AG10803 (cell line): ENCODE measurements at regions not wholly inside any gene's neighbourhood (a gene's known extent, or its start where the extent isn't known, plus 50 kb on each side); places are given as distances from the start of the nearest gene placed in this dataset.

Source experiments
- DNase-seq: peaks from one replicate; pipeline ENCODE4 v3.0.0; 2010; ENCODE audit warnings: low read depth
- H3K4me3 ChIP-seq: 2 replicates; pipeline ENCODE4 v1.5.1; 2011; ENCODE audit warnings: mild to moderate bottlenecking, low read length, control low read depth
- TF ChIP-seq, protein P1 (sequence below): conservative IDR thresholded peaks from 2 replicates; pipeline ENCODE4 v1.5.1; 2011; ENCODE audit warnings: mild to moderate bottlenecking, low read length, control low read depth, inconsistent platforms

DNA sequence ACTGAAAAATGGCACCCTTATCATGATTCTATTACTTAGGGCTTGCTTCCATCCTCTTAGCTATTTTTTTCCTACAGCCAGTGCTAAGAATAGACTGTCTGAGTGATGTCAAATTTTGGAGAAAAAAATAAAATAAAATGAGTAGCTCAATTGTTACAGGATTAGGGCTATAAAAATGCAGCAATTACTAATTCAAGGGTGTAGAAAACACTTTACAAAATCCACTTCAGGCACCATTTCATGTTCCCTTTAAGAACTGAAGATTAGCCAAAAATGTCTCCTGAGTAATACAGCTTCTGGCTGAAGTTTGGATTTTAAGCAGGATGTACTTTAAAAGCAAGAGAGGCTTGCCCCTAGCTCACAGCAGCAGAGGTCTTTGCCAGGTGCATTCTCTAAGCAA, 240.5 kb upstream of the IRX1 start:
- TF ChIP-seq, protein P1, sequence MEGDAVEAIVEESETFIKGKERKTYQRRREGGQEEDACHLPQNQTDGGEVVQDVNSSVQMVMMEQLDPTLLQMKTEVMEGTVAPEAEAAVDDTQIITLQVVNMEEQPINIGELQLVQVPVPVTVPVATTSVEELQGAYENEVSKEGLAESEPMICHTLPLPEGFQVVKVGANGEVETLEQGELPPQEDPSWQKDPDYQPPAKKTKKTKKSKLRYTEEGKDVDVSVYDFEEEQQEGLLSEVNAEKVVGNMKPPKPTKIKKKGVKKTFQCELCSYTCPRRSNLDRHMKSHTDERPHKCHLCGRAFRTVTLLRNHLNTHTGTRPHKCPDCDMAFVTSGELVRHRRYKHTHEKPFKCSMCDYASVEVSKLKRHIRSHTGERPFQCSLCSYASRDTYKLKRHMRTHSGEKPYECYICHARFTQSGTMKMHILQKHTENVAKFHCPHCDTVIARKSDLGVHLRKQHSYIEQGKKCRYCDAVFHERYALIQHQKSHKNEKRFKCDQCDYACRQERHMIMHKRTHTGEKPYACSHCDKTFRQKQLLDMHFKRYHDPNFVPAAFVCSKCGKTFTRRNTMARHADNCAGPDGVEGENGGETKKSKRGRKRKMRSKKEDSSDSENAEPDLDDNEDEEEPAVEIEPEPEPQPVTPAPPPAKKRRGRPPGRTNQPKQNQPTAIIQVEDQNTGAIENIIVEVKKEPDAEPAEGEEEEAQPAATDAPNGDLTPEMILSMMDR, result no peak
- no peak for DNase-seq
- H3K4me3 ChIP-seq, result no peak overlapping the region

DNA sequence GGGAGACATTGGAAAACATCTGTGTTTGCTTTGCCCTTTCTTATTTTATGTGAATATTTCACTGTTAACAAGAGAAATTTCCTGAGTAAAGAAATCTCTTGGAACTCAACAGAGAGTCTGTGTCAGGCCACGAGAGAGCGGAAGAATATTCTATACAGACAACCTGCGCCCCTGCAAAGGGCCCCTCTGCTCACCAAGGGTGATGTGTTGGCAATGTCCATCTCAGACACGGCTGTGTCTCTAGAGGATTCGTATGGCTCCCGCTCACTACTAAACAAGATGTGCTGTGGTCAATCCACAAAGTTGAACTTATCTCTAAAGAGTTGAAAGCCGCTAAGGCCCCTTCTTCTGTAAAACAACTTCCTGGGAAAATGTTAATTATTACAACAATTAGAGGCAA, 241.0 kb upstream of the IRX1 start:
- no peak overlapping the region for H3K4me3 ChIP-seq
- no peak for DNase-seq
- TF ChIP-seq, protein P1, result no peak

DNA sequence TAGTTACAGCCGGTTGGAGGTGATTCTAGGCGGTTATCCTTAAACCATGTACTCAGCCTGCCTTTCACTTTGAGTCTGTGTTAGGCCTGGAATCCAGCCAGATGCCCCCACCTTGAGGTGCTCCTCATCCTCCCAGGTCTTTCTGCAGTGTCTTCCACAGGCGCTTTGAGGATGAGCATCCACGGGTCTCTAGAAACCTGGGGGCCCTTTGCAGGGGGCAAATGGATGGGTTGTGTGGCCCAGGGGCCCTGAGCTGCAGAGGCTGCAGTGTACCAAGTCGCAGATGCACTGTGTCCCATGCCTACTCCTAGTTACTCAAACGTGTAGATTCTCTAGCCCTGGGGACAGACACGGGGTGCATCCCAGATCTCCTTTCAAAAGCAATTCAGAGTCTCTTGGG, 242.1 kb upstream of the IRX1 start:
- TF ChIP-seq, protein P1, result no peak
- no peak for DNase-seq
- no peak overlapping the region for H3K4me3 ChIP-seq

DNA sequence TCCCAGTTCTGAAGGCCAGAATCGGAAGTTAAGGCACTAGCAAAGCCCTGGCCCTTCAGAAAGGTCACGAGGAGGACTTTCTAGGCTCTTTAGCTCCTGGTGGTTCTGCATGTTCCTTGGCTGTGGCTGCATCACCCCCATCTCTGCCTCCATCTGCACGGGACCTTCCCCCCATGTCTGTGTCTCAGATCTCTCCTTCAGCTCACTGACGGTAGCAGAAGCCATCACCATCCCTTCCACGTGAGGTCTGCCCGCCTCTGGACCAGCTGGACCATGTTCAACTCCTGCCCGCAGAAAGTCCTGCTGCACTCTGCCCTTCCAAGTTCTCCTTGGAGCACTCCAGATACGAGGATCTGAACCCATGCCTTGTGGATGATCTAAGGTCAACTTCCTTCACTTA, 242.9 kb upstream of the IRX1 start:
- TF ChIP-seq, protein P1, result no peak
- DNase-seq, result no peak
- no peak overlapping the region for H3K4me3 ChIP-seq

DNA sequence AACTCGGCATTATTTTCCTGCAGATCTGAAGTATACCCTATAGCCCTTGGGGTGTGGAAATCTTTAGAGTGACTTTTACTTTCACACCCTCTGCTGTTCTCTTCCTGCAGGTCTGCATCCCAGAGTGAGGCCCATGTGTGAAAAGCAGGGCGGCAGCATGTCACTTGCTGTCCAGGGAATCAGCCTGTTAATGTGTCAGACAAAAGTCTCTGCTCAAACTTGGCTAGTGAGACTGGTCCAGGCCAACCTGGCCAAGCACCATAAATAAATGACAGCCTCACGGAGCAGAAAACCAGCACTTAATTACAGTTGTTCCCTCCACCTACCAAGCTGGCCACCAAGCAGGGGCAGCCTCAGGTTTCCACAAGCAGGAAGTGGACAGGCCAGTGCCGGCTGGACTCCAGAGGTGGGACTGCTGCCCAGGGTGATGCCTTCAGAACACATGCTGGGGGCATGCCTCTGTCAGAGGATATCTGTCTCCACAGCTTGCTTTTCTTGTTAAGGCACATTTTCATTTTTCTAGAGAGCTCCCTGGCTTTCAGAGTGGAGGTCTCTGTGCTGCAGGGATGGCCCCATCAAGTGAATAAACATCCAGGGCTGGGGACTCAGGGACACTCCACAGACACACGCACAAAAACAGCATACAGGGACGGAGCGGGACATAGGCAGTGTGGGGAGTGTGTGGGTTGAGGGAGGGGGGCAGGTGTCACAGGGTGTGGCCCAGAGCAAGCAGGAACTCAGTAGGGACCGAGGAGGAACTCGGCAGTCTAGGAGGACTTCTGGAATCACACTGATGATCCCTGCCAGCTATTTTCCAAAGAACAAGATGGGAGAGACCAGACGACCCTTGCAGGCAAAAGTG, 243.8 kb upstream of the IRX1 start:
- TF ChIP-seq, protein P1, result no peak
- H3K4me3 ChIP-seq, result no peak overlapping the region
- DNase-seq, result no peak

DNA sequence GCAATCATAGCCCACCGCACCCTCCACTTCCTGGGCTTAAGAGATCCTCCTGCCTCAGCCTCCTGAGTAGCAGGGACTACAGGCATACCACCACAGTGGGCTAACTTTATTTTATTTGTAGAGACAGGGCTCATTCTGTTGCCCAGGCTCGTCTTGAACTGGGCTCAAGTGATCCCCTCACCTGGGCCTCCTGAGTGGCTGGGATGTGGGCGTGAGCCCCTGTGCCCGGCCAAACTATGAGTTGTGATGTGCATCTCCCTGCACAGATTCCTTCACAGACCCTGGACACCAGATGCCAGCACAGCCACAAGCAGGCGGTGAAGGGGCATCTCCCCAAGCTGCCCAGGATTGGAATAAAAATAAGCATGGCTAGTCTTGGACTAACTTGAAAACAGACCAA, 244.9 kb upstream of the IRX1 start:
- H3K4me3 ChIP-seq, result no peak overlapping the region
- DNase-seq, result no peak
- TF ChIP-seq, protein P1, result no peak
